ENCODE measurements at regions not wholly inside any gene's neighbourhood (a gene's known extent, or its start where the extent isn't known, plus 50 kb on each side); places are given as distances from the start of the nearest gene placed in this dataset.
A peak's percentile ranks its signal among the peaks of the same experiment; 100 is the strongest.

DNA sequence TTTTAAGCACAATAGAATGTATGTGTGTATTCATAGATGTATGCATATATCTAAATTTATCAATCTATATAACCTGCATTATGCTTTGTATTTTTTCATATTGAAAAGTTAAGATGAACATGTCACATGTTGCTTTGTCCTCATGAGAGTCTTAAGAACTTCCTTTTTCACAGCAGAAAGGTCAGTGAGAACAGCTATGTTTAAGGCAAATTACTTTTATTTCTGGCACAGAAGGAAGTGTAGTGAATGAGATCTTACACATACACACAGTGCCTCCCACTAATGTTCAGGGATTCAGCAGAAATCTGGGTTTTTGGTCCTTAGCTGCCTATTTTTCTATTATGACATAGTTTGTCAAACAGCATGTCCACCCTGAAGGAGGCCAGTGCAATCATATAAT is 134.8 kb downstream of the TMEM26 start:
- no peak for DNase-seq (ENCODE audit: low read depth)

- no peak for DNase-seq (ENCODE audit: low read depth)
These were observed 135.5 kb downstream of the TMEM26 start for GRCh38 chr10:61317706-61318105.

DNA sequence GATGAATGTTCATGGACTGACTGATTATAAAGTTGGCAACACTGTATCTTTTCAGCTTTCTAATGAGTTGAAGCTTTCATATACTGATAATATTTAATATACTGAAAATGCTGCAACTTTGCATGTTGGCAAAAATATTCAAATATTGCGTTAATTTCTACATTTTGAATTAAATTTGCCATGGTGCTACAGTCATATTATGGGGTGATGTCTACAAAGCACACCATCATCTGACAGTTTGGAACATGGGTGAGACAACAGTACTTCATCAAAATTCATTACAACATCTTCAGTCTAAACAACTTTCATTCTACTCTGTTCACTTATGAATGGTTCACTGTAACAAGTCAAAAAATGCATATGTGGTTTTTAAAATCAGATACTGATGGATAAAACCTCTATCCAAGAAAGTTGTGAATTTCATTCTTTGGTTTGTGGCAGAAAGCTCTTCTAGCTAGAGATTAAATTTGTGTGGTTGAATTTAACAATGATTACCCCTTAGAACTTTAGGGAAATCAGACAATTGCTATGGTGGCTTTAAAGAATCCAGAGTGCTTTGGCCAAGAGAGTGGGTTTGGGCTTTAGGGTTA is 136.4 kb downstream of the TMEM26 start:
- DNase-seq (ENCODE audit: low read depth) = no peak

DNA sequence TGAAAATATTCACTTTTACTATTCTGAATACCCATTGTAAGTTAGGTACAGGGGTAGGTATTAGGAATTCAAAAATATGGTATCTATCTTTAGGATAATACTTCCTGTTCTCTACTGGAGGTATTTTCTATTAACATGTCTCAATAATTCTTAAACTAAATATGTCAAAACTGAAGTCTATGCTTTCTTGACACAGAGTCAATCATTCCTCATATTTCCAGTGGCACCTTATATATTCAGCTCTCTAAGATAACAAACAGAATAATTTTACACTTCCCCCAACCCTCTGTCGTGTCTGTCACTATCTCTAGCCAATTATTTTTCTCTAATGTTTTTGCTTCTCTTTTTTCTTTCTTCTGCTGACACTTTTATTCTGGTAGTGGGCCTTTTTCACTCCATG is 138.9 kb downstream of the TMEM26 start:
- no peak for DNase-seq (ENCODE audit: low read depth)

- no peak for DNase-seq (ENCODE audit: low read depth)
These were observed 139.7 kb downstream of the TMEM26 start for GRCh38 chr10:61313460-61313859.

- no peak for DNase-seq (ENCODE audit: low read depth)
These were observed 148.4 kb downstream of the TMEM26 start for GRCh38 chr10:61304746-61305145.

GRCh38 chr10:61302124-61302523 is 151.1 kb downstream of the TMEM26 start:
- no peak for DNase-seq (ENCODE audit: low read depth)

DNA sequence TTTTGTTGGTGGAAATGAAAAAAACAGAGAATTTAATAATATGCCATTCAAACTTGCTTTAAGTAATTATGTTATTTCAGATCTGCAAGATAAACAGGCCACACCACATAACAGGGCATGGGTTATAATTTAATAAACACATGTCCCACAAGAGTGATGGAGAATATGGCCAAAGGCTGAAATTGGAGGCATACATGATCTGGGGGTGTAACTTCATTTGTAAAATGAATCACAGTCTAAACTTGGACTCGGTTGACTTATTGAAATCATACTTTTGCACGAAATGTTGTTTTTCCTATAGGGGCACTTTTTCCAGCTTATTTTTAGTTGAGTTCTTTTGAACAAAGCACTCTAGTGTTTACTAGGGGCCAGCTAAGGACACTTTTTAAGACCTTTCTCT is 151.6 kb downstream of the TMEM26 start:
- DNase-seq (ENCODE audit: low read depth) = no peak

GRCh38 chr10:61299841-61300240 is 153.3 kb downstream of the TMEM26 start:
- DNase-seq (ENCODE audit: low read depth) = no peak

- no peak for DNase-seq (ENCODE audit: low read depth)
These were observed 154.0 kb downstream of the TMEM26 start for GRCh38 chr10:61299156-61299555.

DNA sequence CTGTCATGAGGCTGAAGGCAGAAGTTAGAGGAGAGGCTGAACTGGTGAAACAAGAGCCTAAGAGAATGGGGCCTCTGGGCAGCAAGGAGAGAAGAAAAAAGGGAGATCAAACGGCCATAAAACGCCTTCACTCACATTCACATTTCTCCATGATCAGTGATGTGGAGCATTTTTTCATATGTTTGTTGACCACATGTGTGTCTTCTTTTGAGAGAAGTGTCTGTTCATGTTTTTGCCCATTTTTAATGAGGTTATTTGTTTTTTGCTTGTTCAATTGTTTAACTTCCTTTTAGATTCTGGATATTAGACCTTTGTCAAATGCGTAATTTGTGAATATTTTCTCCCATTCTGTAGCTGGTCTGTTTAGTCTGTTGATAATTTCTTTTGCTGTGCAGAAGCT is 155.0 kb downstream of the TMEM26 start:
- no peak for DNase-seq (ENCODE audit: low read depth)

- no peak for DNase-seq (ENCODE audit: low read depth)
These were observed 157.0 kb downstream of the TMEM26 start for GRCh38 chr10:61296161-61296560.

DNA sequence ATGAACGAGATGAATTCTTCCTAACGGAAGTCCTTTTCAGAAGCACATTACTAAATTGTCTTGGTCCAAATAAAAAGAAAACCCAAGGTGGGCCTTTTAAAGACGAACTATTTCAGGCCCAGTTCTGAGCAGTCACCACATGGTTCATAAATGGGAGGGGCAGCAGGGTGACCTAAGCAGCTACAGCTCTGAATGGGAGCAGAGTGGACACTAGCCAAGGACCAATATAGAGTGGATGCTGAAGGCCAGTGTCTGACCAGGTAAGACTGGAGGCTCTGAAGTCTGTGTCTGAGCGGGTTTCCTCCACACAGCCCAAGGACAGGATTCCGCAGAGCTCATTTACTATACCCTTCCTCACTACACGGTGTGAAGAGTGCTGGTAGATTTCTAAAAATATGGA is 159.1 kb downstream of the TMEM26 start:
- DNase-seq (ENCODE audit: low read depth) = no peak

- DNase-seq (ENCODE audit: low read depth) = no peak
These were observed 163.4 kb downstream of the TMEM26 start for GRCh38 chr10:61289813-61290212.

DNA sequence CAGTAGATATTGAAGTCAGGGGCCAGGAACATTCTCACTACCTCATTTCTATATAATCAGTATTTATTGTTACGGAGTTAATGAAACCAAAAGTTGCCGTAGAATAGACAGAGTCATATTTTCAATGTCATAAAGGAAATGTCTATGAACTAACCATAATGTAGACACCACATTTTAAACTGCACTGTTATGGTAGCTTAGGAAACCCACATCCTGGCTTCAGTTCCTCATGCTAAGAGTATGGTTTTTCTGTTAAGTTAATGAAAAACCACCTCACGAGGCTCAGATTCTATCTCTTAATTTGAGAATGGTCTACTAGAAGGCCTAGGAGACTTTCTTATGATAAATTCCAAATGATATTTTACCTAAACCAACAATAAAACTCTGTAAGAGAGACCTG is 166.5 kb downstream of the TMEM26 start:
- no peak for DNase-seq (ENCODE audit: low read depth)

GRCh38 chr10:61285749-61286148 is 167.4 kb downstream of the TMEM26 start:
- no peak for DNase-seq (ENCODE audit: low read depth)

GRCh38 chr10:61284222-61284890 is 168.8 kb downstream of the TMEM26 start:
- DNase-seq (ENCODE audit: low read depth) = peak; percentile 17

GRCh38 chr10:61283481-61284221 is 169.5 kb downstream of the TMEM26 start:
- DNase-seq (ENCODE audit: low read depth) = no peak

- no peak for DNase-seq (ENCODE audit: low read depth)
These were observed 170.1 kb downstream of the TMEM26 start for GRCh38 chr10:61283066-61283465.

DNA sequence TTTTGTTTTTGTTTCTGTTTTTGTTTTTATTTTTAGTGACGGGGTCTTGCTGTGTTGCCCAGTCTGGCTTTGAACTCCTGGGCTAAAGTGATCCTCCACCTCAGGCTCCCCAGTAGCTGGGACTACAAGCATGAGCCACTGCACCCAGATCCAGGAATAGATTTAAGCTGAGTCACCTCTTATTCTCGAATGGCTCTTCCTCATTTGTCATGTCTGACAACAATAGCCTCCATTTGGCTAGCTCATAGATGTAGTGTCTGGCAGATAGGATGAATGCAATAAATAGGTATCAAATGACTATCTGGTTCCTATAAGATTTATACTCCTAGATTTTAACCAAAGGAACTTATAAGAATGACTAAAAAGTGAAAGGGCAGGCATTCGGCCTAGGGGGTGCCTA is 172.9 kb downstream of the TMEM26 start:
- peak; percentile 14 for DNase-seq (ENCODE audit: low read depth)

GRCh38 chr10:61279400-61279799 is 173.8 kb downstream of the TMEM26 start:
- DNase-seq (ENCODE audit: low read depth) = no peak

DNA sequence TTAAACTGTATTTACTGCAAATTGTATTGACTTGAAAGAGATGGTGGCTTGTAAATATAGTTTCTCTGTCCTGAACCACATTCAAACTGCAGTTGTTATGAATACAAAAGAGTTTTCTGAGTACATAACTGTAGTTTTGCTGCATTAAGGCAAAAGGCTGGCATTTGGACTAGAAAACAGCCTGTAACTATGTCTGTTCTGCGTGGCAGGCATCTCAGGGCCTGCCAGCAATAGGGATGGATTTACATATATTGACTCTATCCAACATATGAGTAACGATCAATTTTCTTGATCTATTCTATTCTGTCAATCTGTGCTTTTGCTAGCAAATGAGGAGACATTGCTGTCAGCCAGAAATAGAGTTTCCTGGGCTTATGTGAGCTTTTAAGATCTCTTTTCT is 174.6 kb downstream of the TMEM26 start:
- no peak for DNase-seq (ENCODE audit: low read depth)

DNA sequence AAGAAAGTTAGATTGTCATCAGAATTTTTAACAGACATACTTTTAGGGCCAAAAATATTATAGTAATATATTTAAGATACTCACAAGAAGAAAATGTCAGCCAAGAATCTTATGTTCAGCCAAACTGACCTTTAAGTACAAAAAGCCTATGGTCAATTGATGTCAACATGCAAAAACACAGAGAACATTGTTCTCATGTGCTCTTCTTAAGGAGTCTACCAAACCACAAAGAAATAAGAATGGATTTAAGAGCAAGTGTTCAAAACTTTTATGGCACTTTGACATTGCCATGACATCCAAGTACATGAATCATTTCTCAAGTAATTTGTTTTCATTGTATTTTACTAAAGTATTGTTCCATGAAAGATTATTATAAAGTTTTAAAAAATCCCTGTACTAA is 180.4 kb downstream of the TMEM26 start:
- no peak for DNase-seq (ENCODE audit: low read depth)

Data from HS-27A (cell line).